GM12891 (cell line): ENCODE measurements at regions not wholly inside any gene's neighbourhood (a gene's known extent, or its start where the extent isn't known, plus 50 kb on each side); places are given as distances from the start of the nearest gene placed in this dataset.

ENCODE experiments used
- PAX5 ChIP-seq: IDR thresholded peaks from 2 replicates; pipeline ENCODE4 v1.6.1; 2011; ENCODE audit warnings: low read length, moderate library complexity, mild to moderate bottlenecking; ENCODE audit not compliant: insufficient read depth, severe bottlenecking
- POLR2A ChIP-seq: IDR thresholded peaks from 2 replicates; pipeline ENCODE4 v1.6.1; 2011; ENCODE audit warnings: low read depth, low read length, control low read depth
- POLR2AphosphoS5 ChIP-seq: IDR thresholded peaks from 2 replicates; pipeline ENCODE4 v1.6.1; 2011; ENCODE audit warnings: low read depth, low read length, control low read depth
- POU2F2 ChIP-seq: IDR thresholded peaks from 2 replicates; pipeline ENCODE4 v1.6.1; 2011; ENCODE audit warnings: low read depth, mild to moderate bottlenecking, control low read depth, low read length, moderate library complexity
- SPI1 ChIP-seq: IDR thresholded peaks from 2 replicates; pipeline ENCODE4 v1.6.1; 2011; ENCODE audit warnings: low read depth, low read length, control low read depth
- TAF1 ChIP-seq: IDR thresholded peaks from 2 replicates; pipeline ENCODE4 v1.6.1; 2011; ENCODE audit warnings: low read depth, low read length, control low read depth

DNA sequence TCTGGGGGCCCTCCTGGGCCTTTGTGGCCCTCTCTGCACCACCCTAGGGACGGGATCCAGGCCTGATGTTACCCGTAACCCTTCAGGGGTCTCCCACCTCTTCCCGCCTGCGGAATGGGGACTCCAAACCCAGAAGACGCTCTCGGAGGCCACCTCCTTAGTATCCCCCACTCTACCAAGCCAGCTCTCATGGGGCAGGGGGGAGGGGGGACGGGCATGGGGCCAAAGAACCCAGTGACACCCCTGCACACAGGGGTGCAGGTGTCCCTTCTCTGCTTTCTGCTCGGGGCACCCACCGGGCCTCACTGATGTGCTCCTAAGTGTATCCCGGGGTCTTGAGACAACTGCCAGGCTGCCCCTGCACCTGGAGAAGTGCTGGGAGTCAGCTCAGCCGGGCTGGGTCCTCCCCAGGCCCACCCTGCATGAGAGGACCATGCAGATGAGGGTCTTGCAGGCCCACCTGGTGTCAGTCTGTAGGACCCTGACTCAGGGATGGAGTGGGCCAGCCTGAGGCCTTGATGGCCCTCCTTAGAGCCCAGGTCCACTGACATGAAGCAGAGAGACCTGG, 176.9 kb downstream of the IGLL1 start:
- TF ChIP-seq TAF1, result no peak
- no peak for TF ChIP-seq POLR2A
- no peak for TF ChIP-seq POLR2AphosphoS5
- TF ChIP-seq SPI1, result no peak
- TF ChIP-seq POU2F2, result no peak
- TF ChIP-seq PAX5, result no peak
